Body of pancreas (tissue), 4 donors: ENCODE measurements at regions not wholly inside any gene's neighbourhood (a gene's known extent, or its start where the extent isn't known, plus 50 kb on each side); places are given as distances from the start of the nearest gene placed in this dataset.

Experiments
- ATAC-seq: fragments of 150-250 bp; one replicate; pipeline ENCODE4 v1.9.1; 2016
- DNase-seq, 4 donors: peaks; one replicate each; pipeline ENCODE4 v3.0.0-alpha.2; 2019
- H3K27ac ChIP-seq, 4 donors: fragments of 200-600 bp; sonication (generic); 1 replicate in 3 of 4; 2 replicates in 1 of 4; pipeline versions ENCODE4 v1.5.1 to v1.6.1; 2016 to 2019; ENCODE audit warnings: mild to moderate bottlenecking in 1 of 4, mixed read lengths in 1 of 4, moderate library complexity in 1 of 4
- H3K27me3 ChIP-seq, 2 donors: fragments of 200-600 bp; sonication (generic); one replicate each; pipeline ENCODE4 v1.6.0; 2016; ENCODE audit warnings: mild to moderate bottlenecking in 1 of 2
- H3K36me3 ChIP-seq, 2 donors: fragments of 200-600 bp; sonication (generic); replicated peaks in 1 of 2; 2 replicates each; pipeline ENCODE4 v1.5.1; 2016; ENCODE audit warnings: low read depth in 2 of 2; ENCODE audit not compliant: insufficient read depth in 1 of 2
- H3K4me1 ChIP-seq: fragments of 200-600 bp; sonication (generic); one replicate; pipeline ENCODE4 v1.6.0; 2016
- H3K4me3 ChIP-seq, 2 donors: fragments of 200-600 bp; sonication (generic); 1 replicate in 1 of 2; 2 replicates in 1 of 2; pipeline ENCODE4 v1.5.1; 2016 to 2019
- H3K9me3 ChIP-seq, 3 donors: fragments of 200-600 bp; sonication (generic); 1 replicate in 2 of 3; 2 replicates in 1 of 3; pipeline ENCODE4 v1.5.1; 2016
- POLR2A ChIP-seq, 3 donors: fragments of 450-650 bp; IDR thresholded peaks; one replicate each; pipeline ENCODE4 v1.6.1; 2016; ENCODE audit warnings: antibody characterized with exemption in 3 of 3, mild to moderate bottlenecking in 2 of 3
- WGBS, 2 donors: methylation state at CpG; one replicate each; pipeline ENCODE4 v1.1.5; 2017; 5-methylcytosine and 5-hydroxymethylcytosine counted together
- intact Hi-C: fragments of 100-400 bp; cut with DNase I; formaldehyde crosslinking; loops from one replicate; pipeline ENCODE4 v1.15.1; 2023
- TF ChIP-seq, protein P1 (sequence below), 7 experiments: fragments of 450-650 bp in 4 of 7; fragments of 200-600 bp in 3 of 7; sonication (generic) in 3 of 7; IDR thresholded peaks; one replicate each; pipeline ENCODE4 v1.5.1; 2016 to 2019; ENCODE audit warnings: antibody characterized with exemption in 7 of 7

DNA sequence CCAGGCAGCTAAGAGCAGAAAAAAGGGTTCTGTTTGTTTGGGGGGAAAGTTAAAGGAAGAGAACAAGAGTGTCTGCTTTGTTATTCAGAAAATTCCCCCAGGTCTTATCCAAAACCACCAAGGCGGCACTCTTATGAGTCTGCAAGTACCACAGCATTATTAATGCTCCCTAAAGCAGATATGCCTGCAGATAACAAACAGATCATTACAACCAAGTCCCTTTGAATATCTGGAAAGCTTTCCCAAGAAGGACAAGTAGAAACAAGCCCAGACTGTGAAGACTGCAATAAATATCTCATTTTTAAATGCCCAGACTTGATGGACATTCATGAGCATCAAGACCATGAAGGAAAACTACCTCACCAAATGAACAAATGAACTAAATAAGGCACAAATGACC is 278.6 kb upstream of the TMEFF2 start:
- Histone ChIP-seq H3K4me3 (no peak overlapping the region), H3K9me3 (no peaks in the 10 kb centered on the region), H3K4me1 (no peaks in the 10 kb centered on the region), H3K27ac (no peak overlapping the region), H3K36me3 (no peaks in the 10 kb centered on the region), H3K27me3 (no peaks in the 10 kb centered on the region)
- DNase-seq: no peak
- intact Hi-C loops: no loop called here
- TF ChIP-seq, protein P1, sequence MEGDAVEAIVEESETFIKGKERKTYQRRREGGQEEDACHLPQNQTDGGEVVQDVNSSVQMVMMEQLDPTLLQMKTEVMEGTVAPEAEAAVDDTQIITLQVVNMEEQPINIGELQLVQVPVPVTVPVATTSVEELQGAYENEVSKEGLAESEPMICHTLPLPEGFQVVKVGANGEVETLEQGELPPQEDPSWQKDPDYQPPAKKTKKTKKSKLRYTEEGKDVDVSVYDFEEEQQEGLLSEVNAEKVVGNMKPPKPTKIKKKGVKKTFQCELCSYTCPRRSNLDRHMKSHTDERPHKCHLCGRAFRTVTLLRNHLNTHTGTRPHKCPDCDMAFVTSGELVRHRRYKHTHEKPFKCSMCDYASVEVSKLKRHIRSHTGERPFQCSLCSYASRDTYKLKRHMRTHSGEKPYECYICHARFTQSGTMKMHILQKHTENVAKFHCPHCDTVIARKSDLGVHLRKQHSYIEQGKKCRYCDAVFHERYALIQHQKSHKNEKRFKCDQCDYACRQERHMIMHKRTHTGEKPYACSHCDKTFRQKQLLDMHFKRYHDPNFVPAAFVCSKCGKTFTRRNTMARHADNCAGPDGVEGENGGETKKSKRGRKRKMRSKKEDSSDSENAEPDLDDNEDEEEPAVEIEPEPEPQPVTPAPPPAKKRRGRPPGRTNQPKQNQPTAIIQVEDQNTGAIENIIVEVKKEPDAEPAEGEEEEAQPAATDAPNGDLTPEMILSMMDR (IDR thresholded peaks at IDR 0.05): no peak
- TF ChIP-seq POLR2A (IDR thresholded peaks at IDR 0.05): no peak
- WGBS, 2 donors: 0% methylated on average over 1 of the region's 1 CpG
- ATAC-seq: no peak

DNA sequence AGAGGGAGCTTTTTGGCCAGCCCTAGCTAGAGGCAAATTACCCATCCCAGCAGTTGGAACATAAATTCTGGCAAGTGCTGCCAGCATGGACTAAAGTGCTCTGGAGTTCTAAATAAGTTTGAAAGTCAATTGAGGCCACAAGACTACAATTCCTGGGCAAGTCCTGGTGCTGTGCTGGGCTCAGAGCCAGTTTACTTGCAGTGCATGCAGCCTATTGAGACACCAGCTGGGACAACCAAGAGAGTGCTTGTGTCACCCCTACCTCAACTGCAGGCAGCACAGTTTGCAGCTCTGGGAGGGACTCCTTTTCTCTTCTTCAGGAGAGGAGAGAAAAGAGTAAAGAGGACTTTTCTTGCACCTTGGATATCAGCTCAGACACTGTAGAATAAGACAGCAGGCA is 277.2 kb upstream of the TMEFF2 start:
- no peaks in the 10 kb centered on the region for H3K9me3 ChIP-seq
- intact Hi-C loops: no loop called here
- H3K4me1 ChIP-seq: peaks cover 5% of the 10 kb centered on the region
- no peak overlapping the region for H3K4me3 ChIP-seq
- H3K36me3 ChIP-seq: no peaks in the 10 kb centered on the region
- H3K27me3 ChIP-seq: no peaks in the 10 kb centered on the region
- no peak overlapping the region for H3K27ac ChIP-seq
- ATAC-seq (no peak), DNase-seq (no peak)
- TF ChIP-seq, protein P1 (IDR thresholded peaks at IDR 0.05): no peak
- TF ChIP-seq POLR2A (IDR thresholded peaks at IDR 0.05): no peak

DNA sequence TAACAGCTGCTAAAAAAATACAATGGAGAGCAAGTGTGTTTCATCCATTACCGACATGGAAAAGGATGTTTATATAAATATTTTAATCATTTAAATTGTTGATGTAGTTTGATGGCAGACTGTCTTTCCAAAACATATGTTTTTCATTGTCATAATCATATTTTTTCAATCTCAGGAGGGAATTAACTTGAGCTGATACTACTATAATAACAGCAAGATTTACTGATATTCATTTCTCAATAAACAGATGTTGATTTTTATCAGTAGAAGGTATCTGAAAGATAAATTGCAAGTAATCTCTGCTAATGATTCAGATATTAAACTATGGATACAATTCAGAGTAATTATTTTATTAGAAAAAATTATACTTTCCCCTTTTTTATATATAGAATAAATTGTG is 274.9 kb upstream of the TMEFF2 start:
- intact Hi-C loops: no loop called here
- Histone ChIP-seq H3K4me3 (no peak overlapping the region), H3K27me3 (no peaks in the 10 kb centered on the region), H3K36me3 (no peaks in the 10 kb centered on the region), H3K4me1 (peaks cover 5% of the 10 kb centered on the region), H3K9me3 (no peaks in the 10 kb centered on the region), H3K27ac (no peak overlapping the region)
- ATAC-seq (no peak), DNase-seq (no peak)
- WGBS, 2 donors: 92 to 94% methylated on average over 1 of the region's 1 CpG
- TF ChIP-seq POLR2A (IDR thresholded peaks at IDR 0.05): no peak
- TF ChIP-seq, protein P1 (IDR thresholded peaks at IDR 0.05): no peak

DNA sequence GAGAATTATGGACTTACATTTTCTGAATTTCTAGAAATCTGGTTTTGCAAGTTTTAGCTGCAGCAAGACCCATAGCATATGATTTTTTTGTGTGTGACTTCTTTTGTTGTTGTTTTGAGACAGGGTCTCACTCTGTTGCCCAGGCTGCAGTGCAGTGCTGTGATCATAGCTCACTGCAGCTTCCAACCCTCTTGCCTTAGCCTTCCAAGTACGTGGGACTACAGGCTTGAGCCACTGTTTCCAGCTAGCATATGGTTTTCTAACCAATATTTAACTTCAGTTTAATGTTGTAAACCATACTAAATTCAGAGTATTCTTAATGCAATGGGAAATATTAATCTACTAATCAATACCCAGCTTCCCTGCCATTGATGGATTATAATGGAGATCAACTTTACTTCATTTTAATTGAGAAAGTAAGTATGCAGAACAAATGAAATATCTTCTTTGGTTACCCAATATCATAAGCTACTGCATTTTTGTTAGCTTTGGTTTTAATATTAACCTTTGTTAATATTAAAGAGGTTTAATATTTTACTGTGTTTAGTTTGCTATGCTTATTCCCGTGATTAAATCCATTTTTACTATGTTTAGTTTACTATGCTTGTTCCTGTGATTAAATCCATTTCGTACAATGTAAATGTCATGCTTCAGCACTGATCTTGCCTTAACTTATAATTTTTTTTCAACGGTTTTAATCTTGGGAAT is 273.4 kb upstream of the TMEFF2 start:
- no peaks in the 10 kb centered on the region for H3K9me3 ChIP-seq
- WGBS, 2 donors: 9 to 14% methylated on average over 4 of the region's 4 CpGs
- H3K36me3 ChIP-seq: no peaks in the 10 kb centered on the region
- intact Hi-C loops: no loop called here
- no peak overlapping the region for H3K27ac ChIP-seq
- no peaks in the 10 kb centered on the region for H3K27me3 ChIP-seq
- peaks cover 5% of the 10 kb centered on the region for H3K4me1 ChIP-seq
- peak in 1 of 4 donors; percentile 15 for DNase-seq
- no peak for TF ChIP-seq POLR2A (IDR thresholded peaks at IDR 0.05)
- TF ChIP-seq, protein P1 (IDR thresholded peaks at IDR 0.05): no peak
- peak; percentile 58 for ATAC-seq
- no peak overlapping the region for H3K4me3 ChIP-seq

DNA sequence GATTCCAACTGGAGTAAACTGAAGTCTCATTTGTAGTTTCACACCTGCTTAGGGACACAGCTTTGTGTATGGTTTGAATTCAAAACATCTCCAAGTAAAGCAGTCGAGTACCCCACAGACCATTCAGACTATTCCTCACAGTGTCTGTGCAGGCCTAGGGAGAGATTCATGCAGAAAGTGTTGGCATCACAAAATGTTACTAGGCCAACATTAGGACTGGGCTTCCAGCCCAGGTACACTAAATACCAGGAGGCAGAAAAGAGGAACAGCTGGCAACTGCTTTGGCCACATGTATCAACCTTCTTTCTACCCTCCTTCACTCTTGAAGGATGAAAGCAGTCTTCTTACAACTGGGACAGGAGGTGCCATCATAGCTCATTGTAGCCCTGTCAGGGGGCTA is 270.4 kb upstream of the TMEFF2 start:
- WGBS, 2 donors: 79 to 95% methylated on average over 1 of the region's 1 CpG
- peaks cover 5% of the 10 kb centered on the region for H3K4me1 ChIP-seq
- H3K4me3 ChIP-seq: no peak overlapping the region
- peak in 1 of 4 donors; percentile 32 for DNase-seq
- H3K36me3 ChIP-seq: no peaks in the 10 kb centered on the region
- peak; percentile 30 for ATAC-seq
- intact Hi-C loops: no loop called here
- H3K9me3 ChIP-seq: no peaks in the 10 kb centered on the region
- no peak overlapping the region for H3K27ac ChIP-seq
- H3K27me3 ChIP-seq: no peaks in the 10 kb centered on the region
- TF ChIP-seq, protein P1 (IDR thresholded peaks at IDR 0.05): no peak
- no peak for TF ChIP-seq POLR2A (IDR thresholded peaks at IDR 0.05)
